SH-SY5Y (cell line): ENCODE measurements at regions not wholly inside any gene's neighbourhood (a gene's known extent, or its start where the extent isn't known, plus 50 kb on each side); places are given as distances from the start of the nearest gene placed in this dataset.

Source experiments
- GATA2 ChIP-seq: IDR thresholded peaks from 2 replicates; pipeline ENCODE4 v1.6.1; 2011; ENCODE audit warnings: mild to moderate bottlenecking, low read depth, low read length
- GATA3 ChIP-seq: IDR thresholded peaks from 2 replicates; pipeline ENCODE4 v1.6.1; 2011; ENCODE audit warnings: low read depth, mild to moderate bottlenecking, low read length, moderate library complexity

- TF ChIP-seq GATA2 (no peak), GATA3 (no peak)
Measured at GRCh38 chr20:52033313-52033712, 158.3 kb downstream of the ZFP64 start.

DNA sequence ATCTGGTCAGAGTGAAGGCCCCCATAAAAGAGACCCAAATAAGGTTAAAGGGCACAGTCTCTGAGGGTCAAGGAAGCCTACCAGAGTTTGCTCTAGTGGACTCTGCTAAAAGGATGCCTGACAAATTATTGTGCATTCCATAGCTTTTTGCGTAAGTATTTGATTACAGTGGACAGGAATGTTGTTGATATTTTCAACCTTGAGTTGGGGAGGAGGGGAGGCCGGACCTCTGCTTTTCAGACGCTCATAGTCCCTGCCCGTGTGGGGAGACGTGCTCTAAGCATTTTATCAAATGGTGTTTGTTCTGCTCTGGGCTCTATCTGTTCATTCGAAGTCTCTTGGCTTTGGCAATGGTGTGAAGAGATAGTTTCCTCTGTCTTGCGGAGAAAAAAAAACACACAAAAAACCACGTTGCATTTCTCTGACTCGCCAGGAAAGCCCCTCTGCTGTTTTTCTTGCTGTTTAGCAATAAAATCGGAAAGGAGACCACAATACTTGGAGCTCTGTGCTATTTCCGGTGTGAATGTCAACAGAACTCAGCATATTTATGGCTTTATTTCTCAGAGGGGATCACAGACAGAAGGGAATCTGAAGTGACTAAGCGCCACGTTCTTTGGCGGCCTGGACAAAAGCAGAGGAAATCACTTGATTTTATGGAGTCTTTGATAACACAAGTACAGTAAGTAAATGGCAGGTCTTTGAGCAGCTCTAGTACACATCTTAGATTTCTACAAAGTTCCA is 159.8 kb downstream of the ZFP64 start:
- no peak for TF ChIP-seq GATA3
- TF ChIP-seq GATA2: no peak

GRCh38 chr20:52031206-52031562 is 160.4 kb downstream of the ZFP64 start:
- no peak for TF ChIP-seq GATA2
- TF ChIP-seq GATA3: no peak

DNA sequence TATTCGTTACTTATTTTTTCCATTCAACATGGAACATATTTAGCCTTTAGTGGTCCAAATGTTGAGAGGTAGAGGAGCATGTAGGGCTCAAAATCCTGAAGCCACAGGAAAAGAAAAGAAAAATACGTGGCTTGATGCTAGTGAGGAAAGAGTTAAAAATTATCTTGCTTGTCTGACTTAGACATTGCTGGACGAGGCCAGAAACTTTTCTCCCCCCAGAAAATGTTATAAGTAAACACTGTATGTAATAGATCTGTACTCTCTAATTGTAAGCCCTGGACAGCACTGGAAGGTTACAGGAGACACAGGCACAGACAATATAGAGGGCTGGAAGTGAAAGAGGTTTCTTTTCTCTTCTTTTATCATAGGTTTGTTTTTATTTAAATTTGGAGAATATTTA is 165.6 kb downstream of the ZFP64 start:
- TF ChIP-seq GATA2 (no peak), GATA3 (no peak)

- TF ChIP-seq GATA3: no peak
- no peak for TF ChIP-seq GATA2
Measured at GRCh38 chr20:52019313-52019712, 172.3 kb downstream of the ZFP64 start.

DNA sequence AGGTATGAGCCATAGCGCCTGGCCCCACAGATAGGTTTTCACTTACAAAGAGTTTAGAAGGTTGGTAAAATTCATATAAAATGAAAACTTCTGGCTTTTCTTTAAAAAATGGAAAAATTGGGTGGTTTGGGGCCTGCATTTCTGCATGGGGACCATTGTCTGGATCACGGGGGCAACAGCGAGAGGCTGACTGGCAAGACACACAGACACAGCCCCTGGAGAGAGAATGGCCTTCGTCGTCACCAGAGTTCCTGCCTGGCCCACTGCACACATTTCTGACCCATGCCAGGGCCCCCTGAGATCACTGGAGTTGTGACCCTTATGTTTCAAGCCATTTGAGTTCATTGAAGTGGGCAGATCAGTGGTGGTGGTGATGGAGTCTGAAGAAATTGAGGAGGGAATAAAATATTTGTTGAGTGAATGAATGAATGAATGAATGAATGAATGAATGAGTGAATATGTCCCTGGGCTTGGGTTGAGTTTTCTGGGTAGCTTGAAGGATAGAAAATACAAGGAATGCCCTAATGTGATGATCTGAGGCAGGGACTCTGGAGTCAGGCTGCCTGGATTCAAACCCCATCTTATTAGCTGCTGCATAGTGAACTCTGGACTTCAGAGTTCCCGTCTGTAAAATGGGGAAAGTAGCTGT is 173.8 kb downstream of the ZFP64 start:
- no peak for TF ChIP-seq GATA2
- TF ChIP-seq GATA3: no peak

GRCh38 chr20:52016022-52016421 is 175.6 kb downstream of the ZFP64 start:
- TF ChIP-seq GATA2: no peak
- no peak for TF ChIP-seq GATA3

DNA sequence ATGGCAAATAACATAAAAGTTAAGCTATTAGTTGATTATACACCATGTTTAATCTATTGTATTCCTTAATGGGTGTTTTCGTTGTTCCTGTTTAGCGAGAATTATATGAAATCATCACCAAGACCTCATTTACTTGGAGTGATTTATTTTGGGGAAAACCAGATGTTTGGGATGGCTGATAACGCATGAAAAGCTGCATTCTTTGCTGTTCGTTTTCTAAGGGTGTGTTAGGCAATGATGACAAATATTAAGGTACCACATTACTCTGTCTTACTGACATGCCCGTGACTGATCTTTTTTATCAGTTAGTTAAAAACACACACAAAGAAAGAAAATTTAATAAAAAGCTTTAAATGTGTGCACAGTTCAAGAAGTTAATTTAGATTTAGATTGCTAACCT is 176.4 kb downstream of the ZFP64 start:
- TF ChIP-seq GATA3: no peak
- TF ChIP-seq GATA2: no peak

DNA sequence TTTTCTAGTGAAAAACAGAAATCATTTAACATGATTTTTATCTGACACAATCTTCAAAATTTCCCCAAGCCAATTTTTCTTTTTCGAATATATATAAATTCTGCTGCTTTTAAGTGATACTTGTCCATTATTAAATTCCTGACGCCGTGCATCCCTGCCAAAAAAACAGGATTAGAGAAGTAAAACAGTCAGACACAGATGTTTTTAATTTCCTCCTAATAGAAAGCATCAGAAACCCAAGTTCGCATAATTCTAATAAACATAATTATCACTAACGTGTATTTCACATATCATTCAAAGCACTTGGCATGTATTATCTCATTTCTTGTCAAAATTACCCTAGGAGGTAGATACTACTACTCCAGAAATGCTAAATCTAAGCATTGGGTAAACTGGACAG is 179.5 kb downstream of the ZFP64 start:
- no peak for TF ChIP-seq GATA2
- no peak for TF ChIP-seq GATA3

DNA sequence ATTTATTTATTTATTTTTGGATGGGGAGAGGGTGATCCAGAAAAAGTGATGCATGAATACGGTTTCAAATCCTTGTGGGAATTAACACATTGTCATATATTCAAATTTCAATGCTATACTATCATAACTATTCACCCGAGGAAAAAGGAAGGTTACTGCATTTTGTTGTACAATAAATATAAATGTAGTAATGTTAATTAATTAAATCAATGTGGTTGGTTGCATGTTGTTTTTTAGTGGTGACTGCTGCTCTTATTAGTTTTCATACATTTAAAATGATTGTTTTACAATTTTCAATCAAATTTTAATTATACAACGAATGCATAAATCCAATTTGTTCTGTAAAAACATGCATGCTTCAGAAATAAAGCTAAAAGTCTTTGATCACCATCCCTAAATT is 180.5 kb downstream of the ZFP64 start:
- no peak for TF ChIP-seq GATA3
- TF ChIP-seq GATA2: no peak

GRCh38 chr20:52010541-52010940 is 181.0 kb downstream of the ZFP64 start:
- no peak for TF ChIP-seq GATA2

GRCh38 chr20:52008874-52009273 is 182.7 kb downstream of the ZFP64 start:
- no peak for TF ChIP-seq GATA3

DNA sequence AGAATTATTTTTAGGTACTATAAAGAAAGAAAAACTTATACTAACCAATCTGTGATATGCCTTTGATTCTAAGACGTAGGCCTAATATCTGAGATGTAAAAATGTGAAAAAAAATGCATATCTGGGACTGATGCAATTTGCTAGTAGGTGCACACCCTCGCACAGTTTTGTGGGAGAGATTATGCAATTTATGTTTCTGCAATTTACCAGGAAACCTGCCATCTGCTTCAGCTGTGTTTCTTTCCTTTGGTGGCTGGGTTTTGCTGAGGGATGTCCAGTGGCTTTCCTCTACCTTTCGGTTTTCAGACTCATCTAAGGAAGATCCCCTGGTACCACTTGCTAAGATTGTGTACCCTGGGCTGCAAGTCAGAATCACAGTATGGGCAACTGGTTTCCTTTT is 186.9 kb downstream of the ZFP64 start:
- TF ChIP-seq GATA3 (no peak), GATA2 (no peak)

DNA sequence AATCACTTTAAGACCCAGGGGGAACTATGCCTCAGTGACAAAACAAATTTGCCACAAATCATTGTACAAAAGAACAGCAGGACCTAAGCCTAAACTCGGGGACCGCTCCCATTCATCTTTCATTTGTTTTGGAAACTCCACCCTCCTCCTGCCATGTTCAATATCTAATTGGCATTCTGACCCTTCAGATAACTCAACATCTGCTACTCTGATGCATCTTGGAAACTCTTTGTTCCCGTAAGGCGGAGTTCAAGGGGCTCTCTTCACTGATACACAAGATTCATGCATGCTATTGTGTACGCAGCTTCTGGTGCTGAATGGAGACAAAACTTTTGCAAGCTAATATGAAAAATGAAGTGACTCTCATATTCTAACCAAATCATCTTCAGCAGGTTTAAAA is 187.6 kb downstream of the ZFP64 start:
- TF ChIP-seq GATA2: no peak
- TF ChIP-seq GATA3: no peak

DNA sequence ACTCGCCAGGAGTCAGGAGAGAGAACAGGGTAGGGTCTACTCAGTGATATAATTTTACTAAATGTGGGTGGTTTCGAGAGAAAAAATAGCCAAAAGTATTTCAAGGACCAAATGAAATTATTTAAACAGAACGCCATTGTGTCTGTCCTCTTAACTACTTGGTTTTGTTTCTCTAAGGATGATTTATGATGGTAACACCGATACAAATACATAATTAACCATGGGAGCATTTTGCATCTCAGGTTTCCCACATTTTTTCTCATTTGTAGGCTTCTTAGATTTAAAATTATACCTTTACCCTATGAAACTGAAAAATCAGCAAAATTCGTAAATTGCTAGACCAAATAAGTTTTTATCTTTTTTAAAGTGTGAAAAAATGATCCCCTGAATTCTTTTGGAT is 188.2 kb downstream of the ZFP64 start:
- no peak for TF ChIP-seq GATA2
- no peak for TF ChIP-seq GATA3

GRCh38 chr20:52001999-52002666 is 189.4 kb downstream of the ZFP64 start:
- TF ChIP-seq GATA3: no peak
- no peak for TF ChIP-seq GATA2
